ENCODE measurements at regions not wholly inside any gene's neighbourhood (a gene's known extent, or its start where the extent isn't known, plus 50 kb on each side); places are given as distances from the start of the nearest gene placed in this dataset.
"Not testable (repeated sequence)": the region's sequence is repeated elsewhere in the genome, so short reads cannot be mapped to it uniquely, and the experiment has no call there.

DNA sequence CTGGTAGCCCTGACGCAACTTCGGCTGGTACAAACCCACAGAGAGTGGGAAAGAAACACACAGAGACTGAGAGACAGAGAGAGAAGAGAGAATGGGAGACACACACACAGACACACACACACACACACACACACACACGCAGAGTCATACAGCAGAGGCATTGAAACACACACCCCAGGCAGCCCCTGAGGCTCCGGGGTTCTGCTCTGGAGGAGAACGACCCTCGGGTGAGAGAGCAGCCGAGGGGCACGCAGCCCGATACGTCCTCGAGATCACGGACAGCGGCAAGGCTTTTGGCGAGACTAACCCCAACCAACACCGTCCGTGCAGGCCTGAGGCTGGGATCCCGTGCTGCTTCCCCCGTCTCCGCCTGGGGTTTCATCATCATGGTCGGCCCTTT lies 700.8 kb upstream of the TPTE start:
- H3K27me3 ChIP-seq (replicated peaks); H3K4me3 ChIP-seq; H3K4me1 ChIP-seq (replicated peaks); H3K27ac ChIP-seq; H3K36me3 ChIP-seq; H3K9me3 ChIP-seq (replicated peaks); DNase-seq (ENCODE audit: low read depth in 1 of 2, low spot score in 2 of 2): not testable (repeated sequence)

- H3K27me3 ChIP-seq (replicated peaks); H3K4me1 ChIP-seq (replicated peaks); H3K36me3 ChIP-seq; DNase-seq (ENCODE audit: low read depth in 1 of 2, low spot score in 2 of 2); H3K4me3 ChIP-seq; H3K9me3 ChIP-seq (replicated peaks); H3K27ac ChIP-seq: not testable (repeated sequence)
Observed at GRCh38 chr21:9821472-9821871, 699.9 kb upstream of the TPTE start.

DNA sequence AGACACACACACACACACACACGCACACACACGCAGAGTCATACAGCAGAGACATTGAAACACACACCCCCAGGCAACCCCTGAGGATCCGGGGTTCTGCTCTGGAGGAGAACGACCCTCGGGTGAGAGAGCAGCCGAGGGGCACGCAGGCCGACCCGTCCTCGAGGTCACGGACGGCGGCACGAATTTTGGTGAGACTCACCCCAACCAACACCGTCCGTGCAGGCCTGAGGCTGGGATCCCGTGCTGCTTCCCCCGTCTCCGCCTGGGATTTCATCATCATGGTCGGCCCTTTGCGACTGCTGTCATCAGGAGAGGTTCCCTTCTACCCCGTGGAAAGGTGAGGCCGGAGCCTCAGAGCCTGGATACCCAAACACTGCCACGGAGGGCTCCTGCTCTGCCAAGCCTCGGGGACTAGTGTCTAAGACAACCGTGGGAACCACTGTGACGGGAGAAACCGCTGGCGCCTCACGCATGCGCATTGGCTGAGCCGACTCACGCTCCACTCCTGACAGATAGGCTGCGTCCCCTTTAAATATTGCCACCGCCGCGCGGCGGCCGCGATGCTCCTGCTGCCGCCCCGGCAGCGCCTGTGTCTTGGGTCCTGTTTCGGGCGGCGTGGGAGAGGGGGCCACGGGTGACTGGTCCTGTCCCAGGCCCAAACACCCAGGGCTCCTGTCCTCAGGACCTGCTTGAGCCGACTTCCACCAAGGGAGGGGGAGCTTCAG lies 699.1 kb upstream of the TPTE start:
- H3K9me3 ChIP-seq (replicated peaks); H3K4me3 ChIP-seq; H3K36me3 ChIP-seq; DNase-seq (ENCODE audit: low read depth in 1 of 2, low spot score in 2 of 2); H3K27ac ChIP-seq; H3K27me3 ChIP-seq (replicated peaks); H3K4me1 ChIP-seq (replicated peaks): not testable (repeated sequence)

DNA sequence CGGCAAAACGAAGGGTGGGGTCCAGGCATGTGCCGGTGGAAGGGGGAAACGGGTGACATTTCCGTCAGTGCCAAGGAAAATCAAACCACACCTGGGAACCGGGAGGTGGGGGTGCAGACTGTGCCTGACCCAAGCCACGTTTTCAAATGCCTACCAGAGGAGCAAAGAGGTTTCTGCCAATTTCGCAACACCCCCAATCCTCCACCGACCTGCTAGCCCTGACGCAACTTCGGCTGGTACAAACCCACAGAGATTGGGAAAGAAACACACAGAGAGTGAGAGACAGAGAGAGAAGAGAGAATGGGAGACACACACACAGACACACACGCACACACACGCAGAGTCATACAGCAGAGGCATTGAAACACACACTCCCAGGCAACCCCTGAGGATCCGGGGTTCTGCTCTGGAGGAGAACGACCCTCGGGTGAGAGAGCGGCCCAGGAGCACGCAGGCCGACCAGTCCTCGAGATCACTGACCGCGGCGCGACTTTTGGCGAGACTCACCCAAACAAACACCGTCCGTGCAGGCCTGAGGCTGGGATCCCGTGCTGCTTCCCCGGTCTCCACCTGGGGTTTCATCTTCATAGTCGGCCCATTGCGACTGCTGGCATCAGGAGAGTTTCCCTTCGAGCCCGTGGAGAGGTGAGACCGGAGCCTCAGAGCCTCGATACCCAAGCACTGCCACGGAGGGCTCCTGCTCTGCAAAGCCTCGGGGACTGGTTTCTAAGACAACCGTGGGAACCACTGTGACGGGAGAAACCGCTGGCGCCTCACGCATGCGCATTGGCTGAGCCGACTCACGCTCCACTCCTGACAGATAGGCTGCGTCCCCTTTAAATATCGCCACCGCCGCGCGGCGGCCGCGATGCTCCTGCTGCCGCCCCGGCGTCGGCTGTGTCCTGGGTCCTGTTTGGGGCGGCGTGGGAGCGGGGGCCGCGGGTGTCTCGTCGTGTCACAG lies 697.9 kb upstream of the TPTE start:
- DNase-seq (ENCODE audit: low read depth in 1 of 2, low spot score in 2 of 2), result peak in 1 of 2 experiments; percentile 68
- H3K36me3 ChIP-seq; H3K4me1 ChIP-seq (replicated peaks); H3K9me3 ChIP-seq (replicated peaks); H3K27ac ChIP-seq; H3K27me3 ChIP-seq (replicated peaks); H3K4me3 ChIP-seq: not testable (repeated sequence)

- not testable (repeated sequence) for H3K4me3 ChIP-seq; H3K36me3 ChIP-seq; H3K9me3 ChIP-seq (replicated peaks); H3K4me1 ChIP-seq (replicated peaks); H3K27ac ChIP-seq; DNase-seq (ENCODE audit: low read depth in 1 of 2, low spot score in 2 of 2); H3K27me3 ChIP-seq (replicated peaks)
Observed at GRCh38 chr21:9830801-9831200, 690.6 kb upstream of the TPTE start.

GRCh38 chr21:9832751-9833150 lies 688.6 kb upstream of the TPTE start:
- H3K27me3 ChIP-seq (replicated peaks); H3K36me3 ChIP-seq; DNase-seq (ENCODE audit: low read depth in 1 of 2, low spot score in 2 of 2); H3K4me1 ChIP-seq (replicated peaks); H3K27ac ChIP-seq; H3K9me3 ChIP-seq (replicated peaks); H3K4me3 ChIP-seq: not testable (repeated sequence)

DNA sequence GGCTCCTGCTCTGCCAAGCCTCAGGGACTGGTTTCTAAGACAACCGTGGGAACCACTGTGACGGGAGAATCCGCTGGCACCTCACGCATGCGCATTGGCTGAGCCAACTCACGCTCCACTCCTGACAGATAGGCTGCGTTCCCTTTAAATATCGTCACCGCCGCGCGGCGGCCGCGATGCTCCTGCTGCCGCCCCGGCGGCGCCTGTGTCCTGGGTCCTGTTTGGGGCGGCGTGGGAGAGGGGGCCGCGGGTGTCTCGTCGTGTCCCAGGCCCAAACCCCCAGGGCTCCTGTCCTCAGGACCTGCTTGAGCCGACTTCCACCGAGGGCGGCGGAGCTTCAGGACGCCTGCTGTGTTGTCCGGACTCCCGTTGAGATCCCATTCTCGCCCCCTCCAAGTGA lies 684.8 kb upstream of the TPTE start:
- not testable (repeated sequence) for H3K4me3 ChIP-seq; H3K36me3 ChIP-seq; DNase-seq (ENCODE audit: low read depth in 1 of 2, low spot score in 2 of 2); H3K4me1 ChIP-seq (replicated peaks); H3K9me3 ChIP-seq (replicated peaks); H3K27ac ChIP-seq; H3K27me3 ChIP-seq (replicated peaks)

DNA sequence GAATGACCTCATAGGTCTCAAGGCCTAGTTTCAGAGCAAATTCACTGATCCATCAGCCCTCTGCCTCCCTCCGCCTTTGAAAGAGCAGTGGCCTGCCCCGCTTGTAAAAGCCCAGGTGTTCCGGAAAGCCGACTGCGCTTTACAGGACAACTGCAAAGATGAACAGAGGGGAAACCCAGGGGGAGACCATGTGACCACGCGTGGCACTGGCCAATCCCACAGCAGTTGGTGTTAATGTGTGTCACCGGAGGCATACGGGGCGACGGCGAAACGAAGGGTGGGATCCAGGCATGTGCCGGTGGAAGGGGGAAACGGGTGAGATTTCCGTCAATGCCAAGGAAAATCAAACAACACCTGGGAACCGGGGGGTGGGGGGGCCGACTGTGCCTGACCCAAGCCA lies 684.4 kb upstream of the TPTE start:
- H3K9me3 ChIP-seq (replicated peaks); DNase-seq (ENCODE audit: low read depth in 1 of 2, low spot score in 2 of 2); H3K4me3 ChIP-seq; H3K36me3 ChIP-seq; H3K27ac ChIP-seq; H3K4me1 ChIP-seq (replicated peaks); H3K27me3 ChIP-seq (replicated peaks): not testable (repeated sequence)

- not testable (repeated sequence) for H3K4me3 ChIP-seq; DNase-seq (ENCODE audit: low read depth in 1 of 2, low spot score in 2 of 2); H3K27me3 ChIP-seq (replicated peaks); H3K36me3 ChIP-seq; H3K4me1 ChIP-seq (replicated peaks); H3K9me3 ChIP-seq (replicated peaks); H3K27ac ChIP-seq
Observed at GRCh38 chr21:9837526-9837925, 683.9 kb upstream of the TPTE start.

DNA sequence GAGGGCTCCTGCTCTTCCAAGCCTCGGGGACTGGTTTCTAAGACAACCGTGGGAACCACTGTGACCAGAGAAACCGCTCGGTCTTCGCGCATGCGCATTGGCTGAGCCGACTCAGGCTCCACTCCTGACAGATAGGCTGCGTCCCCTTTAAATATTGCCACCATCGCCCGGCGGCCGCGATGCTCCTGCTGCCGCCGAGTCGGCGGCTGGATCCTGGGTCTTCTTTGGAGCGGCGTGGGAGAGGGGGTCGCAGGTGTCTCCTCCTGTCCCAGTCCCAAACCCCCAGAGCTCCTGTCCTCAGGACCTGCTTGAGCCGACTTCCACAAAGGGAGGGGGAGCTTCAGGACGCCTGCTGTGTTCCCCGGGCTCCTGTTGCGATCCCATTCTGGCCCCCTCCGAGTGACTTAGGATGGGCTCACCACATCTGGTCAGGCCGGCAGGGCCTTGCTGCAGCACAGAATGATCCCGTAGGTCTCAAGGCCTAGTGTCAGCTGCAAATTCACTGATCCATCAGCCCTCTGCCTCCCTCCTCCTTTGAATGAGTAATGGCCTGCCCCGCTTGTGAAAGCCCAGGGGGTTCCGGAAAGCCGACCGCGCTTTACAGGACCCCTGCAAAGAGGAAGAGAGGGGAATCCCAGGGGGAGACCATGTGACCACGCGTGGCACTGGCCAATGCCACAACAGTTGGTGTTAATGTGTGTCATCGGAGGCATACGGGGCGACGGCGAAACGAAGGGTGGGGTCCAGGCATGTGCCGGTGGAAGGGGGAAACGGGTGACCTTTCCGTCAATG lies 683.2 kb upstream of the TPTE start:
- H3K4me3 ChIP-seq, result no peak overlapping the region
- no peak for DNase-seq (ENCODE audit: low read depth in 1 of 2, low spot score in 2 of 2)
- no peaks in the 10 kb centered on the region for H3K27me3 ChIP-seq (replicated peaks)
- no peaks in the 10 kb centered on the region for H3K4me1 ChIP-seq (replicated peaks)
- H3K9me3 ChIP-seq (replicated peaks), result peaks cover 3% of the 10 kb centered on the region; the same call in 1 of the 2 replicates
- no peak overlapping the region for H3K27ac ChIP-seq
- H3K36me3 ChIP-seq, result no peaks in the 10 kb centered on the region

GRCh38 chr21:9838738-9839642 lies 682.4 kb upstream of the TPTE start:
- no peaks in the 10 kb centered on the region for H3K27me3 ChIP-seq (replicated peaks)
- no peak overlapping the region for H3K27ac ChIP-seq
- peaks cover 3% of the 10 kb centered on the region; the same call in 1 of the 2 replicates for H3K9me3 ChIP-seq (replicated peaks)
- no peak overlapping the region for H3K4me3 ChIP-seq
- DNase-seq (ENCODE audit: low read depth in 1 of 2, low spot score in 2 of 2), result peak in 1 of 2 experiments; percentile 50
- no peaks in the 10 kb centered on the region for H3K4me1 ChIP-seq (replicated peaks)
- H3K36me3 ChIP-seq, result no peaks in the 10 kb centered on the region

DNA sequence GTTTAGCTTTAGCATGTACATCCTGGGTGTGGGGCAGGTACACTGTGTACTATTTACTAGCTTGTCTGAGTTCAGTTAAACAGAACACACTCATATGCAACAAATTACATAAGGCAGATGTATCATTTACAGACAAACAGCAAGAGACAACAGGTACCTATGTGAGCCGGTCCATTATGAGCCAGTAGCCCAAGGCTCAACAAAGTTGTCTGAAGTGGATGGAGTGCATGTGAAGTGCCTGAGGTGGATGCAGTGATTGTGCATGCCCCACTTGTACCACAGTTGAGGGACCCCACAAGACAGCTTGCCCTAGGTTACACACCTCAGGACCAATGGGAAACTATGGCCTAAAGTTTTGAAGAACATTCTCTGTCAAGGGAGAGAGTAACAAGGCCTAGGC lies 677.3 kb upstream of the TPTE start:
- not testable (repeated sequence) for DNase-seq (ENCODE audit: low read depth in 1 of 2, low spot score in 2 of 2)

GRCh38 chr21:9847511-9847910 lies 673.9 kb upstream of the TPTE start:
- H3K27ac ChIP-seq; DNase-seq (ENCODE audit: low read depth in 1 of 2, low spot score in 2 of 2); H3K4me1 ChIP-seq (replicated peaks); H3K36me3 ChIP-seq; H3K9me3 ChIP-seq (replicated peaks); H3K27me3 ChIP-seq (replicated peaks); H3K4me3 ChIP-seq: not testable (repeated sequence)

More for the DNA sequence above, 677.3 kb upstream of the TPTE start:
- H3K9me3 ChIP-seq (replicated peaks); H3K36me3 ChIP-seq; H3K4me3 ChIP-seq; H3K4me1 ChIP-seq (replicated peaks); H3K27me3 ChIP-seq (replicated peaks); H3K27ac ChIP-seq: not testable (repeated sequence)

Data from SJSA1 (cell line).